ENCODE measurements at regions not wholly inside any gene's neighbourhood (a gene's known extent, or its start where the extent isn't known, plus 50 kb on each side); places are given as distances from the start of the nearest gene placed in this dataset.

DNA sequence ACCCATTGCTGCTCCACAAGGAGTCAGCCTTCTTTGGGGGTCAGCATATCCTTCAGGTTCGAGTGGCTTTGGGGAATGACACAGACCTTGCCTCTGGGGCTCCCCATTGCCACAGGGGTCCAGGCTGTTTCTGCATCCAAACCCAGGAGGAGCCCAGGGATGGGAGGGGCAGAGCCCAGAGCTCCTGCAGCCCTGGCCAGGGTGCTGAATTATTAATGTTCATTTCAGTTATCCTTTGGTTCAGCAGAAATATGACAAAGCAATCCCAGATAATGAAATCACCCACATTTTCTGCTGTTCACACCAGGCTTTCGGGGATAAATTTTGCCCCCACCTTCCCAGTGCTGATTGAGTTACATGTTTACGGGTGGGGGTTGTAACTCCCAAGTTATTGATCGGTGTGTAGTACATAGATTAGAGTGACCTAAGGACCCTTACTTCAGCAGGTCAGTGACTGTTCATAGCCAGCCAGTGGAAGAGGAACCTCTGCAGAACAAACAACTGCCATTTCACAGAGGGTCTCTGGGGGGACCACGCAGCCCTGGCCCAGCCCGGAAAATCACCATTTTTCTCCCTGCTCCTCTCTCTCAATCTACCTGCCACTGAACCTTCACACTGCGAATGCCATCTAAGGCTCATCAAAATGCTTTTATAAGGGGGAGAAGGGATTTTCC lies 240.3 kb upstream of the N4BP1 start:
- Histone ChIP-seq H3K9me3 (no peaks in the 10 kb centered on the region), H3K27ac (no peak overlapping the region), H3K27me3 (ENCODE audit: insufficient read depth in 3 of 3, low read length in 2 of 3) (no peaks in the 10 kb centered on the region), H3K4me1 (no peaks in the 10 kb centered on the region), H3K4me3 (no peak overlapping the region), H3K36me3 (ENCODE audit: insufficient read depth in 1 of 2, low read depth in 1 of 2) (no peaks in the 10 kb centered on the region)
- intact Hi-C loops (cut with DNase I), result no loop called here
- DNase-seq, result no peak
- no peak for ATAC-seq
- 78 to 81% (median 78%) methylated on average over 7 of the region's 7 CpGs for WGBS, 3 donors
- TF ChIP-seq, protein P1, sequence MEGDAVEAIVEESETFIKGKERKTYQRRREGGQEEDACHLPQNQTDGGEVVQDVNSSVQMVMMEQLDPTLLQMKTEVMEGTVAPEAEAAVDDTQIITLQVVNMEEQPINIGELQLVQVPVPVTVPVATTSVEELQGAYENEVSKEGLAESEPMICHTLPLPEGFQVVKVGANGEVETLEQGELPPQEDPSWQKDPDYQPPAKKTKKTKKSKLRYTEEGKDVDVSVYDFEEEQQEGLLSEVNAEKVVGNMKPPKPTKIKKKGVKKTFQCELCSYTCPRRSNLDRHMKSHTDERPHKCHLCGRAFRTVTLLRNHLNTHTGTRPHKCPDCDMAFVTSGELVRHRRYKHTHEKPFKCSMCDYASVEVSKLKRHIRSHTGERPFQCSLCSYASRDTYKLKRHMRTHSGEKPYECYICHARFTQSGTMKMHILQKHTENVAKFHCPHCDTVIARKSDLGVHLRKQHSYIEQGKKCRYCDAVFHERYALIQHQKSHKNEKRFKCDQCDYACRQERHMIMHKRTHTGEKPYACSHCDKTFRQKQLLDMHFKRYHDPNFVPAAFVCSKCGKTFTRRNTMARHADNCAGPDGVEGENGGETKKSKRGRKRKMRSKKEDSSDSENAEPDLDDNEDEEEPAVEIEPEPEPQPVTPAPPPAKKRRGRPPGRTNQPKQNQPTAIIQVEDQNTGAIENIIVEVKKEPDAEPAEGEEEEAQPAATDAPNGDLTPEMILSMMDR (IDR thresholded peaks at IDR 0.05), result no peak

DNA sequence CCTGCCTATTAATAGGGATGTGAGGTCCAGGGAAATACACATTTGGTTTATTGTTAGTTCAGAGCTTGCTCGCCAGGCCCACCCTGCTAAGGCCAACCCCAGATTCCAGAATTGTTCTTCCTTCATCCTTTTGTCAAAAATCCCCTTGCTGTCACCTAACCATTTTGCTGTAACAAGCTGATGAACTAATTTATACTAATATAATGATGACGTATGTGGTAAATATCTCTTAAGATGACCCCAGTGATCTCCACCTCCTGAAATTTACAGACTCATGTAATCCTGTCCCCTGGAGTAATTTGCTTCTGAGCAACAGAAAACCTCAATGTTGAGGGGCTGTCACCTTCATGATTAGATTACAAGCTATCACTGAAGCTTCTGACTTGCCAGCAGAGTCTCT lies 236.3 kb upstream of the N4BP1 start:
- no peak for ATAC-seq
- WGBS, 3 donors, result 67 to 78% (median 73%) methylated on average over 2 of the region's 2 CpGs
- H3K4me1 ChIP-seq, result no peaks in the 10 kb centered on the region
- no peaks in the 10 kb centered on the region for H3K36me3 ChIP-seq (ENCODE audit: insufficient read depth in 1 of 2, low read depth in 1 of 2)
- DNase-seq, result no peak
- H3K27ac ChIP-seq, result no peak overlapping the region
- H3K27me3 ChIP-seq (ENCODE audit: insufficient read depth in 3 of 3, low read length in 2 of 3), result no peaks in the 10 kb centered on the region
- TF ChIP-seq, protein P1 (IDR thresholded peaks at IDR 0.05), result no peak
- H3K4me3 ChIP-seq, result no peak overlapping the region
- intact Hi-C loops (cut with DNase I), result no loop called here
- no peaks in the 10 kb centered on the region for H3K9me3 ChIP-seq

DNA sequence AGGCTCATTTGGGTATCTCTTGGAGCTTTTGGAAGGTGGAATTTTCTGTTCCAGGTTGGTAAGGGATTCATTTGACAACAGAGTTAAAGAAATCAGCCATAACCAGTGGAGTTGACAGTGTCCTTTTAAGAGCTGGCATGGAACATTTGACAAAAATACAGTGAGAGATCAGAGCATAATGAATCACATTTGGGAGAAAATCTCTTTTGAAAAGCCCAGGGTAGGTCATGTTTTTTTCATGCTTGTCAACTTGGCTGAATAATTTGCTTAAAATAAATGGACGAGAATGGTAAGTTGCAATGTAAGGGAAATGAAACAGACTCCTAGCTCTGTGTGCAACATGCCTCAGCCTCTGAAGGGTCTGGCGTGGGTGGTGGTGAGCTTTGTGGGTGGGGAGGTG lies 235.3 kb upstream of the N4BP1 start:
- no peaks in the 10 kb centered on the region for H3K27me3 ChIP-seq (ENCODE audit: insufficient read depth in 3 of 3, low read length in 2 of 3)
- no peaks in the 10 kb centered on the region for H3K4me1 ChIP-seq
- ATAC-seq, result no peak
- TF ChIP-seq, protein P1 (IDR thresholded peaks at IDR 0.05), result no peak
- no peak for DNase-seq
- no peaks in the 10 kb centered on the region for H3K9me3 ChIP-seq
- no peak overlapping the region for H3K27ac ChIP-seq
- no peaks in the 10 kb centered on the region for H3K36me3 ChIP-seq (ENCODE audit: insufficient read depth in 1 of 2, low read depth in 1 of 2)
- intact Hi-C loops (cut with DNase I), result no loop called here
- 26 to 33% (median 32%) methylated on average over 2 of the region's 2 CpGs for WGBS, 3 donors
- no peak overlapping the region for H3K4me3 ChIP-seq

DNA sequence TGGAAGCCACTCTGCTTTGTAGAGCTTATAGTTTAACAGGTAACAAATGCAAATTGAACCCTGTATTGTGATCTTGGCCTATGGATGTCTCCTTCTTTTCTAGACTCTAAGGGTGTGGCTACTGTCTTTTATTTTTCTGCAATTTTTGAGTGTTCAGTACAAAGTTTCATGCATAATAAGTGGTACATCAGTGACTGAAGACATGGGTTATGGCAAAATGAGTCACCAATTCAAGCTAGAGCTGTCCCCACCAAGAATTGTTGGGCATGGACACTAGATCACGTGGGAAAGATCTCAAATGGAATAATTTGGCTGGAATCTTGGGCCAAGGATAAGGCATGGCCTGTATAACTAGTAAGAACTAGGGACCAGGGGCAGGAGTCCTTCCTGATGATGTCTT lies 228.4 kb upstream of the N4BP1 start:
- no peaks in the 10 kb centered on the region for H3K36me3 ChIP-seq (ENCODE audit: insufficient read depth in 1 of 2, low read depth in 1 of 2)
- peaks cover 0 to 2% (median 0%) of the 10 kb centered on the region in 3 donors for H3K27me3 ChIP-seq (ENCODE audit: insufficient read depth in 3 of 3, low read length in 2 of 3)
- TF ChIP-seq, protein P1 (IDR thresholded peaks at IDR 0.05), result no peak
- DNase-seq (no peak), ATAC-seq (no peak)
- no peak overlapping the region for H3K4me3 ChIP-seq
- no peaks in the 10 kb centered on the region for H3K4me1 ChIP-seq
- WGBS, 3 donors, result 27 to 38% (median 33%) methylated on average over 1 of the region's 1 CpG
- H3K27ac ChIP-seq, result no peak overlapping the region
- H3K9me3 ChIP-seq, result no peaks in the 10 kb centered on the region
- intact Hi-C loops (cut with DNase I), result no loop called here

DNA sequence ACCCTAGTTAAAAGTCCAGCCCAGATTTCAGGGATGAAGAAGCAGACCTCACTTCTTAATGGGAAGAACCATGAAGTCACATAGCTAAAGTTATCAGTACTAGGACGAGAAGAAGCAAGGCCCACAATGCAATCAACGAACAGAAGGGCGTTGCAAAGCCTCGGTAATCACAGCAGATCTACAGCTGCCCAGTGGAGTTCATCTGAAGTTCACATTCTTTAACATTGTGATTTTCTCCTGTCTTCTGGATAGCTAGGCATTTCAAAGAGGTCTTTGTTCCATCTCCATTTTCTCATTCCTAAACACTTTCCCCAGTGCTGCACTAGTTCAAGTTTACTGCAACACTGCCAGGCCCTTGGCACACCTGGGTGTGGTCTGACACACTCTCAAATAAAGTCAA lies 226.7 kb upstream of the N4BP1 start:
- Histone ChIP-seq H3K4me3 (no peak overlapping the region), H3K27ac (no peak overlapping the region), H3K27me3 (ENCODE audit: insufficient read depth in 3 of 3, low read length in 2 of 3) (peaks cover 0 to 2% (median 0%) of the 10 kb centered on the region in 3 donors), H3K9me3 (no peaks in the 10 kb centered on the region), H3K36me3 (ENCODE audit: insufficient read depth in 1 of 2, low read depth in 1 of 2) (no peaks in the 10 kb centered on the region), H3K4me1 (no peaks in the 10 kb centered on the region)
- 25 to 41% (median 35%) methylated on average over 4 of the region's 4 CpGs for WGBS, 3 donors
- TF ChIP-seq, protein P1 (IDR thresholded peaks at IDR 0.05), result no peak
- no peak for ATAC-seq
- no peak for DNase-seq
- intact Hi-C loops (cut with DNase I), result no loop called here

Measured in psoas muscle (tissue), 7 donors.